HG03039 (cell line): ENCODE measurements at regions not wholly inside any gene's neighbourhood (a gene's known extent, or its start where the extent isn't known, plus 50 kb on each side); places are given as distances from the start of the nearest gene placed in this dataset.

Experiments used
- ATAC-seq: cut with Tn5 transposase; IDR thresholded peaks from one replicate; pipeline ENCODE4 v1.9.1; 2021; ENCODE audit warnings: mild to moderate bottlenecking, moderate library complexity; ENCODE audit not compliant: unreplicated experiment

DNA sequence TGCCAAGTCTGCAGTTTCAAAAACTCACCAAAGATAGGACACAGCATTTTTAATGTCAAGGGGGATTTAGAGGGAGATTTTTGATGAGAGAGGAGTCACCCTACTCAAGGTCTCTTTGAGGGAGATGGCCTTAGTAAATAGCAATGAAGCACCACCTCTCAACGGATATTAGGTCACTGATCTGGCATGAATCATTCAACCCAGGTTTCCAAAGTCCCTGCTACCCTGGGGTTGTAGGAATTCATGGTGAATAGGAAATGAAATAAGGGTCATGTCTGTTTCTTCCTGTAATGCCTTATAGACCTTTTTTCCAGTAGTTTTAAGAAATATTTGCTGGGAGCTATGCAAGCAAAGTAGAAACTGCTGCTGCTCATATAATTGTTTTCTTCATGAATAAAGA, 2154.9 kb downstream of the LRRC4C start:
- ATAC-seq, result no peak

DNA sequence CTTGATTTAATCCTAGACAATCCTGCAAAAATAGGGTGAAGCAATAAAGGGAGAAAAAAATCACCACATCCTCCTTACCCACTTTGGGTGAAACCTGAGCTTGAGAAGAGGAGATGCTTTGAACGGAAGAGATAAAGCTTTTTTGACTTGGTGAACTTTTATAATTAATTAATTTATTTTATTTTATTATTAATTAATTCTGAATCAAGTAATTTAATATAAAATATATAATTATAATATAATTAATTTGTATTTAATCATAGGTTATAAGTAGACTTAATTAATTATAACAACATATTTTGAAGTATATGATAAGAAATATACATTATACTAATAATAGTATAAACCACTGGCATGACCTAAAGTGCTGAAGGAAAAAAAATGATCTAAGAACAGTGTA, 2164.8 kb downstream of the LRRC4C start:
- ATAC-seq, result no peak

DNA sequence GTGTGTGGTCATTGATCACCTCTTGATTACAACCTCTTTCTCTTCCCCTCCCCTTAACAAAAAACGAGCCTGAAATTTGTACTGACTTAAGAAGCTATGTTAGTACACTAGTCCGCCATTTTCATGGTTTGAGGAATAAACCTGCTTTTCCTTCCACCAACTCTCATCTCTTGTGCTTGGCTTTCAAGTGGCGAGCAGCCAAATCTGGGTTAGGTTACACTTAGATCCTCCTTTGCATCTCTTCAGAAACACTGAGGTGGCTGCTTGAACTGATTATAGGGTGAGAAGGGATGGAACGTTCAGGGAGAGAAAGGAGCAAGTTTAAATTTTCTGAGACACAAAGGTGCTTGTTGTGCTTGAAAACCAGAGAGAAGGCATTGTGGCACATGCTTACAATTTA, 2171.4 kb downstream of the LRRC4C start:
- no peak for ATAC-seq

DNA sequence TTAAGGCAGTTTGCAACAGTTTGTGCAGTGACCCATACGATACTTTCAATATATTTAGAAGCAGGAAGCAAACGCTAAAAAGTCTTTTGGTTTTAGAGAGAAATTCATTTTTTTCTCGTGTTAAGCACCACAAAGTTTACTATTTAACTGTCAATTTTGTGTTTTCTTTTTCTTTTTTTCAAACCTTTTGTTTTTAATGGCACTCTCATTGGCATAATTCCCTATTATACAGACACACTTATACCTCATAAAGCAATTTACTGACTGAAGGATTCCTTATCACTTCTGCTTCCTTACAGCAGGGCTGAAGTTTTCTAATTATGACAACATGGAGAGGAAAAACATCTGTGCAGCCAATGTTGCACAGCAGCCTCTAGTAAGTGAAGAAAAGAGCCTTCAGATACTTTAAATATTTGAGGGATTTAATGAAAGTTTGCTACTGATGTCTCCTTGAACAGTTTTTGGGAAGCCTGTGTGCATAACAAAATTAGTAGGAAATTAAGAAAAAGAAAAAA, 2191.2 kb downstream of the LRRC4C start:
- no peak for ATAC-seq

DNA sequence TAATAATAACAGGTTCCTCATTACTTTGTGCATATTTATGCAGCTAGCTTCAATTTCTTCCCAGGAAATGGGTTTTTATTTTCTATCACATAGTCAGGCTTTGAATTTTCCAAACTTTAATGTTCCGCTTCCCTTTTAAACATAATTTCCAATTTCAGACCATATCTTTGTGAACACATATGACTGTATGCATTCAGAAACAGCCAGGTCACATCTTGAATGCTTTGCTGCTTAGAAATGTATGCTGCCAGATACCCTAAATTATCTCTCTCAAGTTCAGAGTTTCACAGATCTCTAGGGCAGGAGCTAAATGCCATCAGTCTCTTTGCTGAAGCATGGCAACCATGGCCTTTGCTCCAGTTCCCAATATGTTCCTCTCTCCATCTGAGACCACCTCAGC, 2203.8 kb downstream of the LRRC4C start:
- no peak for ATAC-seq

DNA sequence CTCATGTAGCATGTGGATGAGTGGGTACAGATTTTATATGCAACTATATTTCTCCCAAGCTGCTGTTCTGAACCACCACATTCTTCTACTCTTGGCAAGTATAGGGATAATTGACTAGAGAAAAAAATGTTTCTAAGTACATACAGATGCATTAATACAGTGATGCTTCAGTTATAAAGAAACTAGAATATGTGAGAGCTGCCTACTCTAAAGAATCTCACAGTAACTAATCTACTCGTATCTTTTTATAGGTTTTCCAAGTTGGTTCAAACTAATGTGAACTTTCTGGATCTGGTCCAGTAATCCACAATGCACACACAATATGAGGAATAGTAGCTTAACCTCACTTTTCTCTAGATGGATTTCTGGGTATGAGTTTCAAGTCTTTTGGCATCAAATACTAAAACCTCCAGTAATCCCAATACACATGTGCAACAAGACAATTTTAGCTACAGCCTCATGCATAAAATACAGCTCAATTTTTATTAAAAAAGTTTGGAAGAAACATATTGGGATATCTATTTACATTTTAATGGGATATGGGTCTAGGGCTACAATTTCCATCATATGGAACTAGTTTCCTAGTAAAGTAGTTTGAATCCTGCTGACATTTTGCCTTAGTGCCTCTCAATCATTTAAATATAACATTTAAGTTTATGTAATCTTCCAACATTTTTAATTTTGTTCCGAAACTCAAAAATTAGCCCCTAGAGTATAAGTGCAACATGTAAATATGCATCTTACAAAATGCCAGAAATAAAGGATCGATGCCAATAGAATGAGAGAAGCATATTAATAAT, 2209.7 kb downstream of the LRRC4C start:
- no peak for ATAC-seq

DNA sequence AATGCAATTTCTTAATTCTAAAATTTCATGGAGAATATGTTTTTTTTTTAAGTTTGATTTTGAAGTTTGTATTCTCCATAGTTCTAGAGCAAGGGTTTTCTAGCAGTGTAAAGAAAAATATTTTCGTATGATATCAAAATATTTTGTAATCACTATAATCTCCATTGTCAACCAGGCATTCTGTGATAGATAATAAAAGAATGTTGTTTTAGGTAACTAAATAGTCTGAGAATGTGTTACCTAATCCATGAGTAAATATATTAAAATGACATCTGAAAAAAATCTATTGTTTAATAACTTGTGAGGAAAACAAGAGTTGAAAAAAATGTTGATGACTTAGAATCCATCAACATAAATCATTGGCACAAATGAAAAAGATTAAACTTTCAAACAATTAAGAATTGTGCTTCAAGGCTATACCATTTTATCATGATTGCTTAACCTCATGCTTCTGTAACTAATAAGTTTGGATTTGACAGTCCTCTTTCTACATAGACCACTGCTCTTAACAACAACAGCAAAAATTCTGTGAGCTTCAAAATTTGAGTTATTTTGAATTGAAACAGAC, 2211.8 kb downstream of the LRRC4C start:
- no peak for ATAC-seq

DNA sequence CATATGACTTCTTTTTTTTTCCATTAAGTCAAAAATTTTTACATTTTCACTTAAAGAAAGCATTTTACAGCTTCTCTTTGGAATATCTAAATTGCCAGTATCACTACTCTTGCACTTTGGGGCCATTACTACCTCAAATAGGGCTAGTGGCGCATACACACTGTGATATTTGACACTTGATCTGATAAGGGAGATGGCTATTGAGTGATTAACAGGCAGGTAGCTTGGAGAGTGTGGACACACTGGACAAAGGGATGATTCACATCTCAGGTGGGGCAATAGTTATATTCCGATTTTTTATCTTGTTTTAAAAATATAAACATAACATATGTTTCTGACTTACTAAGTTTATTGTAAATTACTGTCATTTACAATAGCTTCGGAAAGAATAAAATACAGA, 2219.9 kb downstream of the LRRC4C start:
- no peak for ATAC-seq

DNA sequence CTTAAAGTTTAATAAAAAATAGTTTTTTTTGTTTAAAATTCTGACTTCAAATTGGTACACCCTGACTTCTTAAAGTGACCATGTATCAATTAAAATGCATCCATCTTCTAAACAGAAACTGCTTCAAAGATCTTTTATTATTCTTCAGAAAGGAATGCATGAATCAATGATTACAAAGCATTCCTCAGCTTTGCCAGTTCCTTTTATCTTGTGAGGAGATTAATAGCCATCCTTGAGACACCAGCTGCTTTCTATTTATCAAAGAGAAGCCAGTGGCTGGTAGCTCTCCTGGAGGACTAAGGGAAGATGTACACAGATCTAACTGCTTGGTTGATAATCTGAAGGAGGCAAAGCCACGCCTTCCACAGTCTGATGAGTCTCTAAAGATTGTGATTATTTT, 2222.5 kb downstream of the LRRC4C start:
- ATAC-seq, result no peak

DNA sequence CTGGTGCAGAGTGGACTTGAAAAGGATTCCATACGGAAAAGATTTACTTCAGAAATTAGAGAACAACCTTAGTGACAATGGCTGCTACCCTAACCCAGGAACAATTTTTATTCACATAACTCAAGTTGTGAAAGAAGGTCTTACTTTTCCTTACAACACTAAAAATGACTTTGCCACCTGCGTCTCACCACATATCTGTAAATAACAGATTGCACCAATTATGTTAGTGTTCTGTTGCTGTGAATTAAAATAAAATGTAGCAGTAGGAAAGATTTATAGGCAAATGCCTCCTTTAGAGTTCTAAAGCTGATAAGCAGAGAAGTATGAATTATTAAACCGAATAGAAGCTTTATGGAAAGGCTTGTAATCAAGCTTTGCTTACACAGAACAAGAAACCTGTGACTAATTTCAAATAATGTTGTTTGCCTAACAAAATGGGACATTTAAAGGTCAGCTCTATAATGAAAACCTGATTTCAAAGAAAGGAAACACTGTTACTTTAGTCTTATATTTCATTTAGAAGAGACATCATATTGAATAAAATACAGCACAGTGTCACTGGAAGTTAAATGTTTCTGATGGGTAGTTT, 2237.8 kb downstream of the LRRC4C start:
- no peak for ATAC-seq

DNA sequence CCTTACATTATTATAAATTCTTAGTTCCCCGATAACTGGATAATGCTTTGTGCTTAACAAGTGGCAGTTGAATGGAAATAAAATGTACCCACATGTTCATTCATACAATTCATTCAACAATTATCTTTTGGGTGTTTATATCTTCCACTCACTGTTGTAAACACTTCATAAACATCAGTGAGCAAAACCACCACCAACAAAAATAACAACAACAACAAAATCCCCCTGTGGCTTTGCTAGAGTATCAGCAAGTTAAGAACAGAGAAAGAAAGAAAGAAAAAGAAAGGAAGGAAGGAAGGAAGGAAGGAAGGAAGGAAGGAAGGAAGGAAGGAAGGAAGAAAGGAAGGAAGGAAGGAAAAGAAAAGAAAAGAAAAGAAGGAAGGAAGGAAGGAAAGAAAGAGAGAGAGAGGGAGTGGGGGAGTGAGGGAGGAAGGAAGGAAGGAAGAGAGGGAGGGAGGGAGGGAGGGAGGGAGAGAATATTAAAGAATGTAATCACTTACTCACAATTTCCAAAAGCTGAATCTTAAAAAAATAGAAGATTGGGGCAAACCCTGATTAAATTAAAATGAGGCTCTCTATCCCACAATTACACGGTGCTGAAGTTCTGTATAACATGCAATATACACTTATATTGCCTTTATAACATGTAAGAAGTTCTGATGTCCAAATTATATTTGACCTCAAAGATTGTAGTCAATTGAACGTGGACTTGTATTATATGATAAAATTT, 2238.8 kb downstream of the LRRC4C start:
- ATAC-seq, result no peak

DNA sequence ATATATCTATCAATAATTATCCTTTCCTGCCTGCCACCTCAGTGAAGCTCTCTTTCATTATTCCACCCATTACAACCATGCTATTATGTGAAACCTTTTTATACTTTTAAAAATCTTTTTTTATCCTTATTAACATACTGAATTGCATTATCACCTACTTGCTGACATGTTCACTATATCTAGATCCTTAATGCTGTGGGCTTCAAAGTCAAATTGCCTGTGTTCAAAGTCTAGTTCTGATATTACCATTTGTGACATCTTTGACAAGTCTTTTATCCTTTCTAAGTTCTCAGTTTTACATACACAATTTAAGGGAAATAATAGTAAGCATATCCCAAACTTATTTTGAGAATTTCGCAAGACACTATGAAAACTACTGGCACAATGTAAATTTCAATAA, 2239.4 kb downstream of the LRRC4C start:
- no peak for ATAC-seq

DNA sequence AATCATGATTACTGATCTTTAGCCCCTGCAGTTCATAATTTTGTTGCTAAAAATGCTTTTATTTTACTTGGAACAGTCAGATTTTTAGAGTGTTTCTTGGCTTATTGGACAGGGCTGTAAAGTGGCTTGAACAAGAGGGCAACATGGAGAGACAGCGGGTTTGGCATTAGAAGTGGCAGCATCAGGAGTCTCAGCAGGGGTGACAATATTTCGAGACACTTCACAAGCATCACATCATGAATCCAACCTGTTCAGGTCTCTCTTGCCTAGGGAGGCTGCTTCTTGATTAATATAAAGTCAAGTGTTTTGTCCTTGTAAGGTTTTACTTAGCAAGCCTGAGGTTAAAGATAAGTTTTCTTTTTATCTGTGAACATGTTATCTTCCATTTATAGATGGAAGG, 2249.5 kb downstream of the LRRC4C start:
- no peak for ATAC-seq

DNA sequence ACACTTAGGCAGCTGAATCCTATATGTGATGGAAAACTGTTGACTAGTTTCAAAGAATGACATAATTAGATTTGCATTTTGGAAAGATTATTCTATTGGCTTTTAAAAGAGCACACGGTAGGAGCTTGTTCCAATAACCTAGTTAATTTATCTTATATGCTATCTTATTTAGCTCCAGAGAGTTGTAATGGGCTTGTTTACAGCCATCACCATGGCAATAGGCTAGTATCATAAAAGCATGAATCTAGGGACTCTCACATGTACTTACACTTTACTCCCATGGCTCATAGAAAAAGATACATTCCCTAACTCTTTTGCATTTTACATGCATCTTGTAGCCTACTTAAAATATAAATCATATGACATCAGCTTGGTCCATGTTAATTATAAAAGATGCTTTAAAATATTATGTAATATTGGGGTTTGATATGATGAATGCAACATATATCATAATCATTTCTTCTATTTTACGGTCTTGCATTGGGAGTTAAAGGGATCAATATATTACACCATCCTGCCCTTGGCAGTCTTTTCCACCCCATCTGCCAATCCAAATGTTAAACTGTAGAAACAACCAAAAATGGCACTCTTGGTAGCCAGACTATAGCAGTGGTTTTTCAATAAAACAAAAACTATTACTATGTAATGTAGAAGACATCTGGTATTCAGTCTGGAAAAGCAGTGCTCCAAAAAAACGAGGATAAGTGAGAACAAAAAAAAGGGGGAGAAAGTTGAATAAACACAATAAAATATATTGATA, 2254.0 kb downstream of the LRRC4C start:
- no peak for ATAC-seq

DNA sequence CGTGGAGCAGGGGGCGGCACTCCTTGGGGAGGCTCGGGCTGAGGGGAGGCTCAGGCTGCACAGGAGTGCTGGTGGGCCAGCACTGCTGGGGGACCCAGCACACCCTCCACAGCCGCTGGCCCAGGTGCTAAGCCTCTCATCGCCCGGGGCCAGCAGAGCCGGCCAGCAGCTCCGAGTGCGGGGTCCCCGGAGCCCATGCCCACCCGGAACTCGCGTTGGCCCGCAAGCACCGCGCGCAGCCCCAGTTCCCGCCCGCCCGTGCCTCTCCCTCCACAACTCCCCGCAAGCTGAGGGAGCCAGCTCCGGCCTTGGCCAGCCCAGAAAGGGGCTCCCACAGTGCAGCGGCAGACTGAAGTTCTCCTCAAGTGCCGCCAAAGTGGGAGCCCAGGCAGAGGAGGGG, 2266.8 kb downstream of the LRRC4C start:
- no peak for ATAC-seq

DNA sequence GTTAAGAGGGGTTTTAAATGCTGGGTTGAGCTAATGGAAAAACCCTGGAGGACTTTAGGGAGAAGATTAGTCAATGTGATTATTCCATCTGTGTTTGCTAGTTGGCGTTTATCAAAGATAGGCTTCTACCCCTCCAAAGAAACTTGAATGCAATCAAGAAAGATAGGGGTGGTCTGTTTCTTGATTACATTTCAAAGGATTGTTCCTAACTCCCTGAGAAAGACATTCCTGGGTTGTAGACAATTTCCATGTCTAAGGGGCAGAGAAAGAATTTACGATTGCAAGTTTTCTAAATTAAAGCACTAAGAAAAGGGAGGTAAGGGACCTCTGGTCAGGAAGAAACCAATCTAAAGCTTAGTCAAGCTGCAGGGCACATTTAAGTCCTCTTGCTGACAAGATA, 2268.7 kb downstream of the LRRC4C start:
- no peak for ATAC-seq

DNA sequence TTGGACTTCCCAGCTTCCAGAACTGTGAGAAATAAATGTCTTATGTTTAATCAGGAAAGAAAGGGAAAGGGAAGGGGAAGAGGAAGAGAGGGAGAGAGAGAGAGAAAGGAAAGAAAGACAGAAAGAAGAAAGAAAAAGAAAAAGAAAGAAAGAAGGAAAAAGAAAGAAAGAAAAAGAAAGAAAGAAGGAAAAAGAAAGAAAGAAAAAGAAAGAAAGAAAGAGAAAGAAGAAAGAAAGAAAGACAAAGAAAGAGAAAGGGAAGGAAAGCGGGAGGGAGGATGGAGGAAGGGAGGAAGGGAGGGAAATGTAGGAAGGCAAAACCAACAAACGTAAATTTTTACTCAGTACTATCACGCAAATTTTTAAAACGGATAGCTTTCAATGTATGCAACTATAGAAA, 2281.8 kb downstream of the LRRC4C start:
- ATAC-seq, result no peak

DNA sequence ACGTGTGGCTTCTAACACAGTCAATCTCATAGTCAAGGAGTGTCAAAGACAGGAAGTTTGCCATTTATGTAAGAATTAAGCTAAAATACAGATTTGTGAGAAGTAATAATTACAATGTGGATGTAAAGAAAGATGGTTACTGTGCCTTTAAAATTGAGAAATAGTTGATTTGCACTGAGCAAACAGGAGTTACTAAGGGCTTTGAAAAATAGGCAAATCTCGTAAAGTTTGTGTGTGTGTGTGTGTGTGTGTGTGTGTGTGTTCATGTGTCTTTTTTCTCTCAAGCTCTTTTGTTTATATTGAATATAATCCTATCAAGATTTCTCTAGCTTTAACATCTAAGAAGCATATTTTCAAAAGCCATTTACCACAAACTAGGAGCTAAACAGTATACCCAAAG, 2284.5 kb downstream of the LRRC4C start:
- ATAC-seq, result no peak

DNA sequence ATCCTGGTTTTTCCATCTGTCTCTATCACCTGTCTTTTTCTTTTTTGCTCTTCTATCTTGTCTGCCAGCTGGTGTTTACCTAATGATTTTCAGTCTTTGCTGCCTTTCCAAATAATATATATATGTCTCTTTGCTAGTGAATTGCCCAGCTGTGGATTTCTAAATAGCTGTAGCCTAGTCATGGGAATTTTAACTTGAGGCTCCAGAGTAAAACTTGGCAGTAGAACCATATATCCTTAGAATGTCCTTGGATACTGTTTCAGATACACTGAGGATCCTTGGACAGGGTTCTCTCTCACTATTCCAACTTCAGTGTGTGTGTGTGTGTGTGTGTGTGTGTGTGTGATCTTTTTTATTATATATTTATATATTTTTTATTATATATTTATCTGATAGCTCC, 2285.3 kb downstream of the LRRC4C start:
- no peak for ATAC-seq

DNA sequence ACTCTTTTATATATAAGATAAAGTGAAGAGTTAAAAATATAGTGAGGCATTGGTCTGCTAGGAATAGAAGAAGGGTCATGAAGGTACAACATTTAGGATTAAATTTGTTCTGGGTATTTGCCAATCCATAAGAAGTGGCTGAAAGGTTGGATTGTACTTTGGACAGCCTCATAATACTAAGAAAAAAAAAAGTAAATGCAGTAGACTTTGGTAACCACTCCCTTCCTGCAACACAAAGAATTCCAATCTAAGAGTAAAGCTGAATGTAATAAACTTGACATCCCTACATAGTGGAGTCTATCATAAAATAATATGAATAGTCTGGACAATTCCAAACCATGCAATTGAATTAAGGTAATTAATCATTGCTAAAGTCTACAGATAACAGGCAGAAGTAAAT, 2294.4 kb downstream of the LRRC4C start:
- no peak for ATAC-seq

DNA sequence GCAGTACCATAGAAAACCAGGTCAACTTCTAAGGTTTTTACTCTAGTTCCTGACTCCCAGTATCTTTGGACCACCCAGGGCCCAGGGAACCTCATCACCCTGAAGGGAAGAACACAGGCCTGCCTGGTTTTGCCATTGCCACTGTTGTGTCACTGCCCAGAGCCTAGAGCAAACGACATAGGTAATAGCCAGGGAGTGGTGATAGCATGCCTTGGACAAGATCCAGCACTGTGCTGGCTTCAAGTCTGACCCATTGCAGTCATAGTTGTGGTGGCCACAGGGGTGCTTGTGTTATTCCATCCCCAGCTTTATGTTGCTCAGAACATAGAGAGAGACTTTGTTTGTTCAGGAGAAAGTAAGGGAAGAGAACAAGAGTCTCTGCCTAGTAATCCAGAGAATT, 2310.2 kb downstream of the LRRC4C start:
- no peak for ATAC-seq
